ENCODE measurements at regions not wholly inside any gene's neighbourhood (a gene's known extent, or its start where the extent isn't known, plus 50 kb on each side); places are given as distances from the start of the nearest gene placed in this dataset.

DNA sequence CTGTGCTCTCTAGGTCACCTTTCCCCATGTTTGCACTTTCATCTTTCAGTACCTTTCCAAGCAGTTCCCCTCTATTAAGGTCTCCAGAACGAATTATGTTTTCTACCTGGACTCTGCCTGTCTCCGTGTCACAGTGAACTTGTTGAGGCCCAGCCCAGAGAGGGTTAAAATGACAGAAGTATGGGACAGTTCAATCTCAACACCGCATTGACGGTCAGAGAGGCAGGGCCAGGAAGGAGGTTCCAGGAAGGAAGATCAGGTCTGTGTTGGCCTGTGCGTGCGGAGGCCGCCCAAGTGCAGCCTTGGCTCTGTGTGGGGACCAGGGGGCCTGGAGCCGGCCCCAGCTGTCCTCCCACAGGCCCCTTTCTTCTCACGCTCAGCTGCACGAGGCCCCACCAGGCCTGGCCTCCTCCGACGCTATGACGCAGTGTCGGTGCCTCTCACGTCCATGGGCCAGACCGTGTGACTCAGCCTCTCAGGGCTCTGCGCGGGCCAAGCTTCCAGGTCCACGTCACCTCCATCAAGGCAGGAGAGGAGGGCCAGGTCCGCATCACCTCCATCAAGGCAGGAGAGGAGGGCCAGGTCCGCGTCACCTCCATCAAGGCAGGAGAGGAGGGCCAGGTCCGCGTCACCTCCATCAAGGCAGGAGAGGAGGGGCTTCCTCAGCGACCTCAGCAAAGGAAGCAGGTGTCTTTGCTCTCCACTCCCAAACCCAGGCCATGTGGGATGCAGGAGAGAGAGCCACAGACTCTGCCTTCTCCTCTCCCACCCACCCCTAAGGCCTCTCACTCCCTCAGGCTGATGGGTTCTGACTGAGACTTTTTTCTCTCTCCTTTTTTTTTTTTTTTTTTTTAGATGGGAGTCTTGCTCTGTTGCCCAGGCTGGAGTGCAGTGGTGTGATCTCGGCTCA lies 83.1 kb downstream of the CPN2 start:
- TF ChIP-seq, protein P1, sequence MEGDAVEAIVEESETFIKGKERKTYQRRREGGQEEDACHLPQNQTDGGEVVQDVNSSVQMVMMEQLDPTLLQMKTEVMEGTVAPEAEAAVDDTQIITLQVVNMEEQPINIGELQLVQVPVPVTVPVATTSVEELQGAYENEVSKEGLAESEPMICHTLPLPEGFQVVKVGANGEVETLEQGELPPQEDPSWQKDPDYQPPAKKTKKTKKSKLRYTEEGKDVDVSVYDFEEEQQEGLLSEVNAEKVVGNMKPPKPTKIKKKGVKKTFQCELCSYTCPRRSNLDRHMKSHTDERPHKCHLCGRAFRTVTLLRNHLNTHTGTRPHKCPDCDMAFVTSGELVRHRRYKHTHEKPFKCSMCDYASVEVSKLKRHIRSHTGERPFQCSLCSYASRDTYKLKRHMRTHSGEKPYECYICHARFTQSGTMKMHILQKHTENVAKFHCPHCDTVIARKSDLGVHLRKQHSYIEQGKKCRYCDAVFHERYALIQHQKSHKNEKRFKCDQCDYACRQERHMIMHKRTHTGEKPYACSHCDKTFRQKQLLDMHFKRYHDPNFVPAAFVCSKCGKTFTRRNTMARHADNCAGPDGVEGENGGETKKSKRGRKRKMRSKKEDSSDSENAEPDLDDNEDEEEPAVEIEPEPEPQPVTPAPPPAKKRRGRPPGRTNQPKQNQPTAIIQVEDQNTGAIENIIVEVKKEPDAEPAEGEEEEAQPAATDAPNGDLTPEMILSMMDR (IDR thresholded peaks at IDR 0.05; ENCODE audit: low read length) = no peak
- no peak for TF ChIP-seq EZH2phosphoT487 (IDR thresholded peaks at IDR 0.05; ENCODE audit: low read length)
